HEK293T (cell line): ENCODE measurements at regions not wholly inside any gene's neighbourhood (a gene's known extent, or its start where the extent isn't known, plus 50 kb on each side); places are given as distances from the start of the nearest gene placed in this dataset.
"Not testable (repeated sequence)": the region's sequence is repeated elsewhere in the genome, so short reads cannot be mapped to it uniquely, and the experiment has no call there.

Source experiments
- BHLHE40 ChIP-seq: fragments of 450-650 bp; IDR thresholded peaks from 2 replicates; pipeline ENCODE4 v1.6.1; 2016; ENCODE audit warnings: mild to moderate bottlenecking, moderate library complexity, borderline replicate concordance
- ELF4 ChIP-seq: fragments of 450-650 bp; IDR thresholded peaks from 2 replicates; pipeline ENCODE4 v1.6.1; 2017; ENCODE audit warnings: antibody characterized with exemption
- FOXM1 ChIP-seq: fragments of 450-650 bp; IDR thresholded peaks from 2 replicates; pipeline ENCODE4 v1.6.1; 2017; ENCODE audit warnings: mild to moderate bottlenecking, borderline replicate concordance
- L3MBTL2 ChIP-seq: fragments of 450-650 bp; conservative IDR thresholded peaks from 2 replicates; pipeline ENCODE4 v1.6.1; 2016; ENCODE audit warnings: mild to moderate bottlenecking
- SP1 ChIP-seq: fragments of 450-650 bp; IDR thresholded peaks from 2 replicates; pipeline ENCODE4 v1.6.1; 2017
- SUZ12 ChIP-seq: fragments of 450-650 bp; IDR thresholded peaks from 2 replicates; pipeline ENCODE4 v1.6.1; 2016; ENCODE audit warnings: mild to moderate bottlenecking
- ZNF384 ChIP-seq: fragments of 450-650 bp; IDR thresholded peaks from 2 replicates; pipeline ENCODE4 v1.6.1; 2016

- TF ChIP-seq BHLHE40, ZNF384, FOXM1, L3MBTL2, SP1, ELF4, SUZ12: not testable (repeated sequence)
Observed at GRCh38 chr11:71714510-71714909, 118.5 kb upstream of the DEFB108B start.
